GM12865 (cell line): ENCODE measurements at regions not wholly inside any gene's neighbourhood (a gene's known extent, or its start where the extent isn't known, plus 50 kb on each side); places are given as distances from the start of the nearest gene placed in this dataset.

Experiments
- DNase-seq: peaks from one replicate; pipeline ENCODE4 v3.0.0; 2010; ENCODE audit warnings: low read depth
- H3K4me3 ChIP-seq: 2 replicates; pipeline ENCODE4 v1.5.1; 2011; ENCODE audit warnings: mild to moderate bottlenecking, low read depth, low read length, control low read depth
- CTCF ChIP-seq: IDR thresholded peaks from 2 replicates; pipeline ENCODE4 v1.5.1; 2011; ENCODE audit warnings: low read length, control low read depth, low read depth, inconsistent platforms; ENCODE audit not compliant: insufficient read depth; ENCODE audit errors: missing control alignments

- no peak overlapping the region for H3K4me3 ChIP-seq
- DNase-seq, result no peak
- no peak for TF ChIP-seq CTCF
These were observed 91.0 kb upstream of the FAM169A start for GRCh38 chr5:74957029-74957784.

GRCh38 chr5:74956278-74956677 lies 90.1 kb upstream of the FAM169A start:
- DNase-seq, result no peak
- H3K4me3 ChIP-seq, result no peak overlapping the region
- no peak for TF ChIP-seq CTCF

- TF ChIP-seq CTCF, result no peak
- no peak for DNase-seq
- no peak overlapping the region for H3K4me3 ChIP-seq
These were observed 88.7 kb upstream of the FAM169A start for GRCh38 chr5:74954919-74955318.

- H3K4me3 ChIP-seq, result no peak overlapping the region
- DNase-seq, result no peak
- no peak for TF ChIP-seq CTCF
These were observed 87.9 kb upstream of the FAM169A start for GRCh38 chr5:74953937-74954720.

GRCh38 chr5:74953554-74953936 lies 87.4 kb upstream of the FAM169A start:
- TF ChIP-seq CTCF, result no peak
- no peak overlapping the region for H3K4me3 ChIP-seq
- DNase-seq, result no peak

GRCh38 chr5:74952406-74952805 lies 86.2 kb upstream of the FAM169A start:
- no peak overlapping the region for H3K4me3 ChIP-seq
- no peak for TF ChIP-seq CTCF
- DNase-seq, result no peak

GRCh38 chr5:74951865-74952264 lies 85.7 kb upstream of the FAM169A start:
- H3K4me3 ChIP-seq, result no peak overlapping the region
- no peak for DNase-seq
- no peak for TF ChIP-seq CTCF
